ENCODE measurements at regions not wholly inside any gene's neighbourhood (a gene's known extent, or its start where the extent isn't known, plus 50 kb on each side); places are given as distances from the start of the nearest gene placed in this dataset.
"Not testable (repeated sequence)": the region's sequence is repeated elsewhere in the genome, so short reads cannot be mapped to it uniquely, and the experiment has no call there.

DNA sequence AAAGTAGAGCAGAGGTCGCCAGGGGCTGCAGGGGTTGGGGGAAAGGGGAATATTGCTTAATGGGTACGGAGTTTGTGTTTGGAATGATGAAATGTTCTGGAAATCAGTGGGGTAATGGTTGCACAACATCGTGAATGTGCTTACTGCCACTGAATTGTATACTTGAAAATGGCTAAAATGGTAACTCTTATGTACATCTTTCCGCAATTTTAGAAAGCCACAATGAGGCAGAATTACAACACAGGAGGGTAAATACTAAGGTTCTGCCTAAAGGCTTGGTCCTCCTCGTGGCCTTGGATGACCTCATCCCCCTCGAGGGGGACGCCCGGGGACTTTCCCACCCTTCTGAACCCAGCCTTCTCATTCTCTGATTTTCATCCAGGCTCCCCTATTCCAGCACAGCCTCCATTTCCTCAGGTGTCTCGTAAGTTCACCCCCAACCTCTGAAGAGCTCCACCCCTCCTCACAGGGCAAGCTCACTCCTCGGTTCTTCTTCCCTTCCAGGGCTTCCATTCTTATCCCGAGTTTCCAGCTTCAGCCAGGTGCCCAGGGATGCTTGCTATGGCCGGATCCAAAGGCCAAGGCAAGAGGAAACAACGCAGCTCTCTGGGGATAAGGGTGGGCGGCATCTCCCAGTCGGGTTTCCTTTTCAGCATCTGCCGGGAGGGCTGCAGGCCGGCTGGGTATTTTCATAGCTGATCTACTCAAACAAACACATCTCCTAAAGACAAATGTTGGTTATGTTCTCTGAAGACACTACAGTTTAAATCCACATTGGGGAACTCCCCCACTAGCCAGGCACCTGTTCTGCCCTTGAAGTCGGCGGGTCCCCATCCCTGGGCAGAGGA lies 71.3 kb upstream of the ACSL1 start:
- DNase-seq (ENCODE audit: low spot score in 2 of 2), result peak in 1 of 2 donors; percentile 14
- Mint-ChIP-seq H3K4me3 (peak overlapping the region; percentile 61), H3K36me3 (peaks cover 2% of the 10 kb centered on the region), H3K9me3 (peaks cover 4% of the 10 kb centered on the region), H3K4me1 (peaks cover 7% of the 10 kb centered on the region), H3K27ac (peak overlapping the region; percentile 30), H3K27me3 (peaks cover 13% of the 10 kb centered on the region)
- ATAC-seq (ENCODE audit: low read depth), result peak; percentile 84

DNA sequence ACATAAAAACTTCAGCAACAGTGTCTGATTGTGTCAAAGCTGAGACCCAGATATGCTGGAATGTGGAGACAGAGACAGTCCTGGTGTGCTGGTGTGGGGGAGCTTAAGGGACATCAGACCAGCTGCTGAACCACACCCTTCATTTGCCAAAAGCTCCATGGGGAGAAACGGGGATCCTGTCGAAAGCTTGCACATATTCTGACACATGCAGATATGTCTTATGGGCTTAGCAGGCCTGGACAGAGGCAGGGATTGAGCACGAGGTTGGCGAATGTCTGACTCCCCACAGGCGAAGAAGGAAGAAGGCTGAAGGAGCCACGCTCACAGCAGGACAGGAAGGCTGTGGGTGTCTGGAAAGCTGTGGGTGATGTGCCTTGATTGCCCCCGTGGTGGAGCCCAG lies 72.1 kb upstream of the ACSL1 start:
- H3K27ac Mint-ChIP-seq, result no peak overlapping the region
- peaks cover 7% of the 10 kb centered on the region for H3K4me1 Mint-ChIP-seq
- DNase-seq (ENCODE audit: low spot score in 2 of 2), result no peak

GRCh38 chr4:184898793-184899192 lies 73.0 kb upstream of the ACSL1 start:
- H3K27ac Mint-ChIP-seq, result no peak overlapping the region
- H3K4me1 Mint-ChIP-seq, result peaks cover 7% of the 10 kb centered on the region

More for the DNA sequence above, 72.1 kb upstream of the ACSL1 start:
- no peak overlapping the region for H3K4me3 Mint-ChIP-seq
- no peak for ATAC-seq (ENCODE audit: low read depth)
- H3K9me3 Mint-ChIP-seq, result peaks cover 4% of the 10 kb centered on the region
- peaks cover 2% of the 10 kb centered on the region for H3K36me3 Mint-ChIP-seq
- peaks cover 13% of the 10 kb centered on the region for H3K27me3 Mint-ChIP-seq

DNA sequence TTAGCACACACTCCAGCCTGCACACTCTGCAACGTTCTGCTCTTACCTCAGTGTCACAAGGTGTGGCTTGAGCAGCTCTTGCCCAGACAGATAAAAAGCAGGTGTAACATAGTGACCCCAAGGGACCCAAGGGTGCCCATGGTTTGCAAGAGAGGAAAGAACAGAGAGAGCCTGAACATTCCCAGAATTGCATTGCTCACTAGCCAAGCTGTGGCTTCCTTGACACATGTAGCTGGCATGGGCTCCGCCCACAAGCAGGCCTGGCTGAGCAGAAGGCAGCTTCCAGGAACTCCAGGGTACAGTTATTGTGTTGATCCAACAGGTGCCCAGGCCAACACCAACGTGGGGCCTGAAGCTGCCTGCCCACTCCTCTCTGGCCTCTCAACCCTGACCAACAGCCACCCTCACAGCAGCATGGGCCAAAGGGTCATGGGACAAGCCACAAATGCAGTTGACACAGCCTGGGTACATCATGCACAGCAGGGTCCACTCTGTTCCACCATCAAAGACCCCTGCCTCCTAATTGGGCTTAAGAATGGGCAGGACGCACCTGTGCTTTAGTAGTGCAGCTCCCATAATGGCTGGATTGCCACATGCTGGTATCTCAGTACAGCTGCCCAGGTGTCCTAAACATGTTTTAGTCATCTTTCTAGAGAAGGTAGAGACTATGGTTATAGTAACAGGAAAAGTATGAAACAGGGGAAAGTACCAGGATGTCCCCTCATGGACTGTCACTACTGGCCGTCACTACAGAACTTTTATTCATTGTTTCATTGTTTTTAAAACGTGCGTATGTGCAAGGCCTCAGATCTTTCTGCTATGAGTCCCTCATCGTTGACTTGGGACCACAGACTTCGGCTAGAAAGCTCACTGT lies 73.7 kb upstream of the ACSL1 start:
- H3K4me1 Mint-ChIP-seq, result peaks cover 7% of the 10 kb centered on the region
- no peaks in the 10 kb centered on the region for H3K9me3 Mint-ChIP-seq
- peaks cover 12% of the 10 kb centered on the region for H3K27me3 Mint-ChIP-seq
- H3K27ac Mint-ChIP-seq, result no peak overlapping the region
- DNase-seq (ENCODE audit: low spot score in 2 of 2) (no peak), ATAC-seq (ENCODE audit: low read depth) (no peak)
- no peak overlapping the region for H3K4me3 Mint-ChIP-seq
- H3K36me3 Mint-ChIP-seq, result no peaks in the 10 kb centered on the region

More at GRCh38 chr4:184898793-184899192, 73.0 kb upstream of the ACSL1 start:
- H3K27me3 Mint-ChIP-seq, result peaks cover 13% of the 10 kb centered on the region
- peaks cover 4% of the 10 kb centered on the region for H3K9me3 Mint-ChIP-seq
- peaks cover 2% of the 10 kb centered on the region for H3K36me3 Mint-ChIP-seq
- ATAC-seq (ENCODE audit: low read depth) (no peak), DNase-seq (ENCODE audit: low spot score in 2 of 2) (no peak)
- no peak overlapping the region for H3K4me3 Mint-ChIP-seq

- H3K4me3 Mint-ChIP-seq, result no peak overlapping the region
- H3K9me3 Mint-ChIP-seq, result no peaks in the 10 kb centered on the region
- peaks cover 7% of the 10 kb centered on the region for H3K4me1 Mint-ChIP-seq
- DNase-seq (ENCODE audit: low spot score in 2 of 2) (no peak), ATAC-seq (ENCODE audit: low read depth) (no peak)
- H3K36me3 Mint-ChIP-seq, result no peaks in the 10 kb centered on the region
- H3K27ac Mint-ChIP-seq, result no peak overlapping the region
- peaks cover 12% of the 10 kb centered on the region for H3K27me3 Mint-ChIP-seq
Measured at GRCh38 chr4:184900184-184900583, 74.4 kb upstream of the ACSL1 start.

- no peak for ATAC-seq (ENCODE audit: low read depth)
Measured at GRCh38 chr4:184902550-184902949, 76.8 kb upstream of the ACSL1 start.

GRCh38 chr4:184906480-184907097 lies 80.8 kb upstream of the ACSL1 start:
- DNase-seq (ENCODE audit: low spot score in 2 of 2) (no peak), ATAC-seq (ENCODE audit: low read depth) (no peak)
- Mint-ChIP-seq H3K27me3 (no peaks in the 10 kb centered on the region), H3K9me3 (no peaks in the 10 kb centered on the region), H3K4me1 (no peaks in the 10 kb centered on the region), H3K27ac (no peak overlapping the region), H3K4me3 (no peak overlapping the region), H3K36me3 (no peaks in the 10 kb centered on the region)

More at GRCh38 chr4:184902550-184902949, 76.8 kb upstream of the ACSL1 start:
- Mint-ChIP-seq H3K9me3 (no peaks in the 10 kb centered on the region), H3K4me3 (no peak overlapping the region), H3K36me3 (no peaks in the 10 kb centered on the region), H3K27ac (no peak overlapping the region), H3K4me1 (no peaks in the 10 kb centered on the region), H3K27me3 (peaks cover 5% of the 10 kb centered on the region)
- no peak for DNase-seq (ENCODE audit: low spot score in 2 of 2)

DNA sequence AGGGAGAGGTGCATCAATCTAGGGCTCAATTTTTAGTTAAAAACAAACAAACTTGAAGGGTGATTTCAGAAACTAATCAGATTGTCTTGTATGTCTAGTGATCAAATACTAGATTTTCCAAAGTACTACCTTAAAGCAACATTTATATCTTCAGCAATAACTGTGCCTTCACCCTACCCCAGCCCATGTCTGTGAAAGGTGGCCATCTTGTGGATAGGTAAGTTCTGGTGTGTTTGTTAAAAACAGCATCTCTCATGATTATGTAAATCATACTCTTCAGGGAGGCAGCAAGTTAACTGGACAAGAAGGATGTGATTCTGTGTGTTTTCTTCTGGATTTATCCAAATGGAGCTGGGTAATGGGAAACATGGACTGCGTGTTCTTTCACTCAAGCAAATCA lies 81.4 kb upstream of the ACSL1 start:
- peak; percentile 59 for ATAC-seq (ENCODE audit: low read depth)

GRCh38 chr4:184907810-184908209 lies 82.0 kb upstream of the ACSL1 start:
- peaks cover 3% of the 10 kb centered on the region for H3K27me3 Mint-ChIP-seq
- ATAC-seq (ENCODE audit: low read depth), result no peak
- no peak overlapping the region for H3K27ac Mint-ChIP-seq
- no peaks in the 10 kb centered on the region for H3K4me1 Mint-ChIP-seq
- peaks cover 6% of the 10 kb centered on the region for H3K9me3 Mint-ChIP-seq
- H3K36me3 Mint-ChIP-seq, result peaks cover 6% of the 10 kb centered on the region
- DNase-seq (ENCODE audit: low spot score in 2 of 2), result no peak
- no peak overlapping the region for H3K4me3 Mint-ChIP-seq

More for the DNA sequence above, 81.4 kb upstream of the ACSL1 start:
- Mint-ChIP-seq H3K4me1 (no peaks in the 10 kb centered on the region), H3K27me3 (peaks cover 2% of the 10 kb centered on the region), H3K9me3 (peaks cover 2% of the 10 kb centered on the region), H3K36me3 (peaks cover 2% of the 10 kb centered on the region), H3K4me3 (no peak overlapping the region), H3K27ac (no peak overlapping the region)
- peak in 1 of 2 donors; percentile 17 for DNase-seq (ENCODE audit: low spot score in 2 of 2)

DNA sequence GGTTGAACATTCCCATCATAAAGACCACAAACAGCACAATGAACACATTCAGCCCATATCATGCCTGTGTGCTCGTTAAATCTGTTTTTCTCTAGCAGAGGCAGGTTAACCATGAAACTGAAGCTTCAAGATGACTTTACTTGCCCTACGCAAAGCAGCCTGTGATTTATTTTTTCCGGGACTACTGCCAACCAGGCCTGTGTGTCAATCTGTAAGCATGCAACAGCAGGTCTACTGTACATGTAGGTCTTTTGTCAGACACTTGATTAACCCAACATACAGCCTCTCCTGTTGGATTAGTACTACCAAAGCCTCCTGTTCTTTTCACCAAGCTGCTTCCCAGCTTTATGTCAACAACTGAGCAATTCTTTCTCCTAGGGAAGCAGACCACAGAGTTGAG lies 85.5 kb upstream of the ACSL1 start:
- no peaks in the 10 kb centered on the region for H3K4me1 Mint-ChIP-seq

DNA sequence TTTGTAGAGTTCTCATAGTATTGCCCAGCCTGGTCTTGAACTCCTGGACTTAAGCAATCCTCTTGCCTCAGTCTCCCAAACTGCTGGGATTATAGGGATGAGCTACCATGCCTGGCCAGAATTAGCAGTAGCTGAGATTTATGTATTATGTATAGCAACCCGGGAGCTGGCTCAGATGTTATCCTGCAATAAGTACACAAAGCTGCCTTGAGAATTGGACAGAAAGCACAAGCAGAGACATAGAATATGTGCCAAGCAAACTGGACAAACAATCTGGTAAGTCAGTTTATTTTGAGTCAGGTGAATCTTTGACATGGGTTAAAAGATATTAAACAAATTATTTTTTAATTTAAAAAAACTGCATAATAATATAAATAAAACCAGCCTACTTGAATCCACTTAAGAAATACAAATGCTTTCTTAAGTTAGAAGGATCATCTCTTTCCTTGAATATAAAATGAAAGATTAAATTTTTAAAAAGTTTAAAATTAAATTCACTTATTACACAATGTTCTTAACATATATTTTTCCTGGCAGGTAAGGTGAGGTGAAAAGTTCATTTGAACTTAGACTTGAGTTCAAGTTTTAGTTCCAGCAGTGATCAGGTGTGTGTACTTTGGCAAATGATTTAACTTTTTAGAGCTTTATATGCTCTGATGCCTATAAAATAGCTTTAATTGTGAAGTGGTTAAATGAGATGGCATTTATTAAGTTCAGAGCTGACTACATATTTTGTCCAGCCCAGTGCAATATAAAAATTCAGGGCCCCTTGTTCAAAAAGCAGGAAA lies 87.8 kb upstream of the ACSL1 start:
- H3K4me1 Mint-ChIP-seq, result no peaks in the 10 kb centered on the region
- H3K27ac Mint-ChIP-seq, result no peak overlapping the region
- ATAC-seq (ENCODE audit: low read depth), result no peak
- H3K27me3 Mint-ChIP-seq, result peaks cover 16% of the 10 kb centered on the region
- H3K9me3 Mint-ChIP-seq, result peaks cover 9% of the 10 kb centered on the region
- H3K4me3 Mint-ChIP-seq, result no peak overlapping the region
- DNase-seq (ENCODE audit: low spot score in 2 of 2), result no peak
- peaks cover 6% of the 10 kb centered on the region for H3K36me3 Mint-ChIP-seq

More for the DNA sequence above, 85.5 kb upstream of the ACSL1 start:
- peaks cover 8% of the 10 kb centered on the region for H3K27me3 Mint-ChIP-seq
- ATAC-seq (ENCODE audit: low read depth) (no peak), DNase-seq (ENCODE audit: low spot score in 2 of 2) (no peak)
- H3K27ac Mint-ChIP-seq, result no peak overlapping the region
- no peak overlapping the region for H3K4me3 Mint-ChIP-seq
- peaks cover 9% of the 10 kb centered on the region for H3K9me3 Mint-ChIP-seq
- H3K36me3 Mint-ChIP-seq, result peaks cover 6% of the 10 kb centered on the region

DNA sequence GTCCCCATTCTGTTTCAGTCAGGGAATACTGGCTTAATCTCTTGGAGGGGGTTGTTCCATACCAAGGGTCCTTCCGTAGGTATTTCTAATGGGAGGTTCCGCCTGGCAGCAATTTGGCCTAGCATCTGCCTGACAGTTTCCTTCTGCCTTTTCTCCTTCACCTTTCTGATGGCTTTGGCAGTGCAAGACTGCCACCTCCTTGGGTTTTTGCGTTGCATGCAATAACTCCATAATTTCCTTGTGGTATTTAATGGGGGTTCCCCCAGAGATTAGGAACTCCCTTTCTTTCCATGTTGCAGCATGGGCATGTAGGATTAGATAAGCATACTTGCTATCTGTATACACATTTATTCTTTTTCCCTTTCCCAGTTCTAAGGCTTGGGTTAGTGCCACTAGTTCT lies 93.0 kb upstream of the ACSL1 start:
- not testable (repeated sequence) for H3K27ac Mint-ChIP-seq; H3K4me3 Mint-ChIP-seq; ATAC-seq (ENCODE audit: low read depth); H3K4me1 Mint-ChIP-seq; H3K9me3 Mint-ChIP-seq; H3K36me3 Mint-ChIP-seq; DNase-seq (ENCODE audit: low spot score in 2 of 2)
- peaks cover 13% of the 10 kb centered on the region for H3K27me3 Mint-ChIP-seq

DNA sequence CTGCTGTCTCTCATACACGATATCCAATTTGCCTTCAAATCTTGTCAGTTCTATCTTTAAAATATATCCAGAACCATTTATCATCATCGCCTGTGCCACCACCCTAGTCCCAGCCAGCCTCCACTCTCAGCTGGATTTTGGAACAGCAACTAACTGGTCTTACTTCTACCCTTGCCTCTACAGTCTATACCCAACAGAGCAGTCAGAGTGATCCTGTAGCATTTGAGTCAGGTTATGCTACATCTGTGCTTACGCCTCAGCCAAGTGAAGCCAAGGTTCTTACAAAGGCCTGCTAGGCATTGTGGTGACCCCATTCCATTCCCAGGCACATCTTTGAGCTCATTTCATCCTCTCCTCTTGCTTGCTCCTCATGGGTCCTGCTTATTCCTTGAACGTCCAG lies 95.7 kb upstream of the ACSL1 start:
- no peaks in the 10 kb centered on the region for H3K9me3 Mint-ChIP-seq
- ATAC-seq (ENCODE audit: low read depth) (no peak), DNase-seq (ENCODE audit: low spot score in 2 of 2) (no peak)
- no peaks in the 10 kb centered on the region for H3K36me3 Mint-ChIP-seq
- H3K4me3 Mint-ChIP-seq, result no peak overlapping the region
- H3K4me1 Mint-ChIP-seq, result no peaks in the 10 kb centered on the region
- no peak overlapping the region for H3K27ac Mint-ChIP-seq
- peaks cover 7% of the 10 kb centered on the region for H3K27me3 Mint-ChIP-seq
